ENCODE measurements at regions not wholly inside any gene's neighbourhood (a gene's known extent, or its start where the extent isn't known, plus 50 kb on each side); places are given as distances from the start of the nearest gene placed in this dataset.

- no peak for TF ChIP-seq CTCF (IDR thresholded peaks at IDR 0.05)
- Mint-ChIP-seq H3K27ac (no peak overlapping the region), H3K27me3 (ENCODE audit: insufficient read depth) (no peaks in the 10 kb centered on the region), H3K4me1 (ENCODE audit: low read depth) (no peaks in the 10 kb centered on the region), H3K36me3 (ENCODE audit: low read depth) (no peaks in the 10 kb centered on the region), H3K4me3 (no peak overlapping the region), H3K9me3 (peaks cover 15% of the 10 kb centered on the region)
- no peak for DNase-seq
These were observed 694.8 kb upstream of the PKDCC start for GRCh38 chr2:41353060-41353459.

GRCh38 chr2:41355794-41356193 lies 692.0 kb upstream of the PKDCC start:
- Mint-ChIP-seq H3K4me3 (no peak overlapping the region), H3K36me3 (ENCODE audit: low read depth) (no peaks in the 10 kb centered on the region), H3K4me1 (ENCODE audit: low read depth) (no peaks in the 10 kb centered on the region), H3K9me3 (peaks cover 18% of the 10 kb centered on the region), H3K27me3 (ENCODE audit: insufficient read depth) (no peaks in the 10 kb centered on the region), H3K27ac (no peak overlapping the region)
- no peak for TF ChIP-seq CTCF (IDR thresholded peaks at IDR 0.05)
- no peak for DNase-seq

- TF ChIP-seq CTCF (IDR thresholded peaks at IDR 0.05) = no peak
- Mint-ChIP-seq H3K36me3 (ENCODE audit: low read depth) (no peaks in the 10 kb centered on the region; the same call in 1 of the 2 replicates), H3K9me3 (peaks cover 44% of the 10 kb centered on the region), H3K4me3 (no peak overlapping the region), H3K27ac (no peak overlapping the region), H3K27me3 (ENCODE audit: insufficient read depth) (no peaks in the 10 kb centered on the region), H3K4me1 (ENCODE audit: low read depth) (no peaks in the 10 kb centered on the region)
- no peak for DNase-seq
These were observed 683.0 kb upstream of the PKDCC start for GRCh38 chr2:41364842-41365241.

GRCh38 chr2:41375901-41376300 lies 671.9 kb upstream of the PKDCC start:
- DNase-seq = no peak
- no peaks in the 10 kb centered on the region for H3K4me1 Mint-ChIP-seq (ENCODE audit: low read depth)
- no peaks in the 10 kb centered on the region for H3K36me3 Mint-ChIP-seq (ENCODE audit: low read depth)
- no peaks in the 10 kb centered on the region for H3K27me3 Mint-ChIP-seq (ENCODE audit: insufficient read depth)
- TF ChIP-seq CTCF (IDR thresholded peaks at IDR 0.05) = no peak
- H3K4me3 Mint-ChIP-seq = no peak overlapping the region
- H3K27ac Mint-ChIP-seq = no peak overlapping the region
- peaks cover 33% of the 10 kb centered on the region for H3K9me3 Mint-ChIP-seq

- DNase-seq = no peak
- H3K9me3 Mint-ChIP-seq = peaks cover 17% of the 10 kb centered on the region
- no peaks in the 10 kb centered on the region for H3K36me3 Mint-ChIP-seq (ENCODE audit: low read depth)
- no peak overlapping the region for H3K4me3 Mint-ChIP-seq
- TF ChIP-seq CTCF (IDR thresholded peaks at IDR 0.05) = no peak
- no peak overlapping the region for H3K27ac Mint-ChIP-seq
- no peaks in the 10 kb centered on the region for H3K27me3 Mint-ChIP-seq (ENCODE audit: insufficient read depth)
- no peaks in the 10 kb centered on the region for H3K4me1 Mint-ChIP-seq (ENCODE audit: low read depth)
These were observed 670.0 kb upstream of the PKDCC start for GRCh38 chr2:41377837-41378236.

GRCh38 chr2:41378420-41378819 lies 669.4 kb upstream of the PKDCC start:
- H3K27ac Mint-ChIP-seq = no peak overlapping the region
- H3K27me3 Mint-ChIP-seq (ENCODE audit: insufficient read depth) = no peaks in the 10 kb centered on the region
- no peak overlapping the region for H3K4me3 Mint-ChIP-seq
- no peak for DNase-seq
- H3K36me3 Mint-ChIP-seq (ENCODE audit: low read depth) = no peaks in the 10 kb centered on the region
- no peaks in the 10 kb centered on the region for H3K4me1 Mint-ChIP-seq (ENCODE audit: low read depth)
- H3K9me3 Mint-ChIP-seq = peaks cover 17% of the 10 kb centered on the region
- no peak for TF ChIP-seq CTCF (IDR thresholded peaks at IDR 0.05)

All from HFFc6 (cell line).